B cell (primary cell): ENCODE measurements at regions not wholly inside any gene's neighbourhood (a gene's known extent, or its start where the extent isn't known, plus 50 kb on each side); places are given as distances from the start of the nearest gene placed in this dataset.

ENCODE experiments used
- ATAC-seq: fragments of 200-7000 bp; cut with Tn5 transposase; one replicate; pipeline ENCODE4 v1.10.0; 2021; ENCODE audit warnings: low read depth, mild to moderate bottlenecking, moderate number of reproducible peaks, moderate library complexity
- CTCF ChIA-PET: fragments of 350-600 bp; sonication (Branson Sonifier 250); formaldehyde crosslinking; loops from one replicate; lab custom pipeline; 2021; ENCODE audit warnings: antibody characterized with exemption, inconsistent platforms; lab: Charles Lee
- POLR2A ChIA-PET: fragments of 350-600 bp; sonication (Branson Sonifier 250); formaldehyde crosslinking; loops from one replicate; lab custom pipeline; 2021; ENCODE audit warnings: antibody characterized with exemption; lab: Charles Lee
- DNase-seq: peaks from one replicate; pipeline ENCODE4 v3.0.0; 2013
- H2AFZ ChIP-seq: 2 replicates; pipeline ENCODE4 v1.6.1; 2012; ENCODE audit warnings: mild to moderate bottlenecking, low read depth, low read length; ENCODE audit not compliant: insufficient read depth, poor library complexity, severe bottlenecking
- H3K27ac ChIP-seq, 2 donors: 1 replicate in 1 of 2; 2 replicates in 1 of 2; pipeline ENCODE4 v1.5.1; 2012 to 2013; ENCODE audit warnings: low read length in 2 of 2, mild to moderate bottlenecking in 2 of 2, moderate library complexity in 1 of 2
- H3K27me3 ChIP-seq, 4 experiments: fragments of 200-600 bp in 1 of 4; sonication (generic) in 1 of 4; replicated peaks in 1 of 4; 1 replicate in 2 of 4; 2 replicates in 2 of 4; pipeline versions ENCODE4 v1.6.1 to v1.7.0; 2013 to 2016; ENCODE audit warnings: low read length in 3 of 4, mild to moderate bottlenecking in 2 of 4, mixed read lengths in 1 of 4, moderate library complexity in 1 of 4; ENCODE audit not compliant: insufficient read depth in 4 of 4, control insufficient read depth in 3 of 4; ENCODE audit errors: control extremely low read depth in 1 of 4
- H3K36me3 ChIP-seq, 2 experiments: replicated peaks in 1 of 2; 1 replicate in 1 of 2; 2 replicates in 1 of 2; pipeline versions ENCODE4 v1.6.1 to v1.7.1; 2013; ENCODE audit warnings: low read length in 1 of 2; ENCODE audit not compliant: insufficient read depth in 2 of 2, control insufficient read depth in 1 of 2; ENCODE audit errors: control extremely low read depth in 1 of 2, extremely low read depth in 1 of 2
- H3K4me1 ChIP-seq, 2 donors: fragments of 200-600 bp in 1 of 2; sonication (generic) in 1 of 2; 1 replicate in 1 of 2; 2 replicates in 1 of 2; pipeline versions ENCODE4 v1.5.1 to v1.6.1; 2013 to 2017; ENCODE audit warnings: low read length in 2 of 2; ENCODE audit not compliant: control insufficient read depth in 2 of 2, insufficient read depth in 2 of 2
- H3K4me2 ChIP-seq: replicated peaks from 2 replicates; pipeline ENCODE3; 2012; ENCODE audit warnings: mild to moderate bottlenecking, low read depth, low read length; ENCODE audit not compliant: poor library complexity, severe bottlenecking
- H3K4me3 ChIP-seq, 5 experiments: fragments of 200-600 bp in 1 of 5; sonication (generic) in 1 of 5; 1 replicate in 3 of 5; 2 replicates in 2 of 5; pipeline versions ENCODE4 v1.5.1 to v1.7.0; 2011 to 2016; ENCODE audit warnings: low read length in 4 of 5, mild to moderate bottlenecking in 4 of 5, low read depth in 2 of 5, control low read depth in 1 of 5, moderate library complexity in 1 of 5; ENCODE audit not compliant: insufficient read depth in 1 of 5; ENCODE audit errors: control extremely low read depth in 1 of 5, extremely low read depth in 1 of 5
- H3K79me2 ChIP-seq: fragments of 200-600 bp; sonication (generic); one replicate; pipeline ENCODE4 v1.6.0; 2016; ENCODE audit warnings: low read length; ENCODE audit not compliant: control insufficient read depth, insufficient read depth
- H3K9ac ChIP-seq: fragments of 200-600 bp; sonication (generic); 2 replicates; pipeline ENCODE4 v1.6.1; 2017; ENCODE audit warnings: mild to moderate bottlenecking, low read length, moderate library complexity
- H3K9me3 ChIP-seq, 3 donors: one replicate each; pipeline versions ENCODE4 v1.6.1 to v1.7.1; 2013; ENCODE audit warnings: low read length in 2 of 3; ENCODE audit not compliant: control insufficient read depth in 2 of 3, insufficient read depth in 1 of 3; ENCODE audit errors: control extremely low read depth in 1 of 3
- H4K20me1 ChIP-seq: 2 replicates; pipeline ENCODE4 v1.6.0; 2012; ENCODE audit warnings: mild to moderate bottlenecking, low read length; ENCODE audit not compliant: insufficient read depth, control insufficient read depth, poor library complexity, severe bottlenecking
- H3K27ac Mint-ChIP-seq: one replicate; pipeline ENCODE4 v1.8.0; 2021; ENCODE audit warnings: mixed read lengths
- H3K27me3 Mint-ChIP-seq: one replicate; pipeline ENCODE4 v1.8.0; 2021; ENCODE audit warnings: mixed read lengths
- H3K4me1 Mint-ChIP-seq: one replicate; pipeline ENCODE4 v1.8.0; 2021; ENCODE audit warnings: mixed read lengths
- H3K4me3 Mint-ChIP-seq: one replicate; pipeline ENCODE4 v1.8.0; 2021; ENCODE audit warnings: mixed read lengths
- H3K9me3 Mint-ChIP-seq: one replicate; pipeline ENCODE4 v1.8.0; 2022; ENCODE audit warnings: mixed read lengths; ENCODE audit not compliant: insufficient read depth
- EZH2 ChIP-seq: IDR thresholded peaks from 2 replicates; pipeline ENCODE4 v1.6.1; 2012; ENCODE audit warnings: borderline replicate concordance, low read depth, mild to moderate bottlenecking, moderate library complexity, low read length; ENCODE audit not compliant: insufficient read depth, poor library complexity, severe bottlenecking
- whole genome bisulfite sequencing: methylation state at CpG from one replicate; pipeline ENCODE4 v1.1.5; 2013; ENCODE audit warnings: missing lambda C conversion rate; ENCODE audit not compliant: insufficient coverage; 5-methylcytosine and 5-hydroxymethylcytosine counted together
- intact Hi-C: fragments of 100-400 bp; cut with micrococcal nuclease; formaldehyde crosslinking; loops from one replicate; pipeline ENCODE4 v1.10.0; 2022
- TF ChIP-seq, protein P1 (sequence below): fragments of 200-600 bp; IDR thresholded peaks from one replicate; pipeline ENCODE4 v1.8.0; 2022; ENCODE audit warnings: antibody characterized with exemption, mild to moderate bottlenecking

DNA sequence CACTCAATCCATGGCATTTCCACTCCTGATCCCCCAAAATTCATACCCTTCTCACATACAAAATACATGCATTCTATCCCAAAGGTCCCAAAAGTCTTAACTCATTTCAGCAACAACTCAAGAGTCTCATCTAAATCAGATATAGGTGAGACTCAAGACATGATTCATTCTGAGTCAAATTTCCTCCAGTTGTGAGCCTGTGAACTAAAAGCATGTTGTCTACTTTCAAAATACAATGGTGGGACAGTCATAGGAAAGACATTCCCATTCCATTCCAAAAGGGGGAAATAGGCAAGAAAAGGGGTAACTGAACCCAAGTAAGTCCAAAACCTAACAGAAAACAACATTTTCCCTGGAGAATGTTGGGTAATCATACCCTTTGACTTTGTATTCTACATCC lies 103.3 kb downstream of the C12orf75 start:
- Histone ChIP-seq H4K20me1 (no peaks in the 10 kb centered on the region), H3K36me3 (no peaks in the 10 kb centered on the region), H3K4me2 (no peak overlapping the region), H3K27ac (no peak overlapping the region), H3K79me2 (no peaks in the 10 kb centered on the region), H2AFZ (no peak overlapping the region), H3K27me3 (peaks cover 0 to 5% (median 3%) of the 10 kb centered on the region in 4 experiments), H3K9me3 (peaks cover 0 to 4% (median 0%) of the 10 kb centered on the region in 3 donors), H3K4me3 (no peak overlapping the region), H3K4me1 (no peaks in the 10 kb centered on the region), H3K9ac (no peak overlapping the region)
- intact Hi-C loops: no loop called here
- ATAC-seq (no peak), DNase-seq (no peak)
- no peaks in the 10 kb centered on the region for H3K9me3 Mint-ChIP-seq
- H3K27me3 Mint-ChIP-seq: peaks cover 33% of the 10 kb centered on the region
- TF ChIP-seq, protein P1, sequence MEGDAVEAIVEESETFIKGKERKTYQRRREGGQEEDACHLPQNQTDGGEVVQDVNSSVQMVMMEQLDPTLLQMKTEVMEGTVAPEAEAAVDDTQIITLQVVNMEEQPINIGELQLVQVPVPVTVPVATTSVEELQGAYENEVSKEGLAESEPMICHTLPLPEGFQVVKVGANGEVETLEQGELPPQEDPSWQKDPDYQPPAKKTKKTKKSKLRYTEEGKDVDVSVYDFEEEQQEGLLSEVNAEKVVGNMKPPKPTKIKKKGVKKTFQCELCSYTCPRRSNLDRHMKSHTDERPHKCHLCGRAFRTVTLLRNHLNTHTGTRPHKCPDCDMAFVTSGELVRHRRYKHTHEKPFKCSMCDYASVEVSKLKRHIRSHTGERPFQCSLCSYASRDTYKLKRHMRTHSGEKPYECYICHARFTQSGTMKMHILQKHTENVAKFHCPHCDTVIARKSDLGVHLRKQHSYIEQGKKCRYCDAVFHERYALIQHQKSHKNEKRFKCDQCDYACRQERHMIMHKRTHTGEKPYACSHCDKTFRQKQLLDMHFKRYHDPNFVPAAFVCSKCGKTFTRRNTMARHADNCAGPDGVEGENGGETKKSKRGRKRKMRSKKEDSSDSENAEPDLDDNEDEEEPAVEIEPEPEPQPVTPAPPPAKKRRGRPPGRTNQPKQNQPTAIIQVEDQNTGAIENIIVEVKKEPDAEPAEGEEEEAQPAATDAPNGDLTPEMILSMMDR: no peak
- TF ChIP-seq EZH2: no peak
- no peaks in the 10 kb centered on the region for H3K4me1 Mint-ChIP-seq
- ChIA-PET POLR2A (no interaction called here), CTCF (no interaction called here)
- H3K27ac Mint-ChIP-seq: no peak overlapping the region
- H3K4me3 Mint-ChIP-seq: no peak overlapping the region

DNA sequence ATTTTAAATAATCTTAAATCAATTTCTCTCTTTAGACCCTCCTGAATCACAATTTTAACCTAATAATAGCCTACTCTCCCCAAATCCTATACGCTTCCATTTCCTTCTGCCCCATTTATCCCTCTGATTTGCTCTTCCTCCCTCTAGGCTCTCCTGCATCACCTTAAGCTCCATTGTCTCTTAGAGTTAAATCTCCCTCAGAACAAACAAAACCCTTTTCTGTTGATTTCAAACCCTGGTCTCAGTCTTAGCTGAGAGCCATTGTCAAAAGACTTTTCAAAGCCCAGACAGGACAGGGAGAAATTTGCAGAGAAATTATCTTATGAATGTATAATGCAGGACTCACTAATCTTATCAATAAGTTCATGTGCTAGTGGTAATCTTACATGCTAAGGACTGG lies 106.1 kb downstream of the C12orf75 start:
- H3K27me3 ChIP-seq: peaks cover 0 to 3% (median 1%) of the 10 kb centered on the region in 4 experiments
- DNase-seq (no peak), ATAC-seq (no peak)
- H3K4me1 ChIP-seq: no peaks in the 10 kb centered on the region
- H3K4me3 ChIP-seq: no peak overlapping the region
- TF ChIP-seq, protein P1: no peak
- no peak for TF ChIP-seq EZH2
- no peaks in the 10 kb centered on the region for H3K4me1 Mint-ChIP-seq
- POLR2A ChIA-PET: no interaction called here
- H3K27me3 Mint-ChIP-seq: peaks cover 27% of the 10 kb centered on the region
- peaks cover 0 to 14% (median 0%) of the 10 kb centered on the region in 3 donors for H3K9me3 ChIP-seq
- no peak overlapping the region for H3K27ac Mint-ChIP-seq
- H3K9me3 Mint-ChIP-seq: peaks cover 9% of the 10 kb centered on the region
- H3K4me3 Mint-ChIP-seq: no peak overlapping the region
- no peak overlapping the region for H3K9ac ChIP-seq
- CTCF ChIA-PET: no interaction called here
- intact Hi-C loops: no loop called here
- H3K27ac ChIP-seq: no peak overlapping the region
- WGBS: 76% methylated on average over 1 of the region's 1 CpG
- no peaks in the 10 kb centered on the region for H3K36me3 ChIP-seq
- H4K20me1 ChIP-seq: no peaks in the 10 kb centered on the region
- H2AFZ ChIP-seq: no peak overlapping the region
- no peaks in the 10 kb centered on the region for H3K79me2 ChIP-seq
- H3K4me2 ChIP-seq: no peak overlapping the region
